ENCODE measurements at regions not wholly inside any gene's neighbourhood (a gene's known extent, or its start where the extent isn't known, plus 50 kb on each side); places are given as distances from the start of the nearest gene placed in this dataset.

GRCh38 chr21:20249401-20249800, 748.8 kb upstream of the NCAM2 start:
- H3K36me3 Mint-ChIP-seq = no peaks in the 10 kb centered on the region
- H3K4me3 Mint-ChIP-seq = no peak overlapping the region
- TF ChIP-seq, protein P1, sequence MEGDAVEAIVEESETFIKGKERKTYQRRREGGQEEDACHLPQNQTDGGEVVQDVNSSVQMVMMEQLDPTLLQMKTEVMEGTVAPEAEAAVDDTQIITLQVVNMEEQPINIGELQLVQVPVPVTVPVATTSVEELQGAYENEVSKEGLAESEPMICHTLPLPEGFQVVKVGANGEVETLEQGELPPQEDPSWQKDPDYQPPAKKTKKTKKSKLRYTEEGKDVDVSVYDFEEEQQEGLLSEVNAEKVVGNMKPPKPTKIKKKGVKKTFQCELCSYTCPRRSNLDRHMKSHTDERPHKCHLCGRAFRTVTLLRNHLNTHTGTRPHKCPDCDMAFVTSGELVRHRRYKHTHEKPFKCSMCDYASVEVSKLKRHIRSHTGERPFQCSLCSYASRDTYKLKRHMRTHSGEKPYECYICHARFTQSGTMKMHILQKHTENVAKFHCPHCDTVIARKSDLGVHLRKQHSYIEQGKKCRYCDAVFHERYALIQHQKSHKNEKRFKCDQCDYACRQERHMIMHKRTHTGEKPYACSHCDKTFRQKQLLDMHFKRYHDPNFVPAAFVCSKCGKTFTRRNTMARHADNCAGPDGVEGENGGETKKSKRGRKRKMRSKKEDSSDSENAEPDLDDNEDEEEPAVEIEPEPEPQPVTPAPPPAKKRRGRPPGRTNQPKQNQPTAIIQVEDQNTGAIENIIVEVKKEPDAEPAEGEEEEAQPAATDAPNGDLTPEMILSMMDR (IDR thresholded peaks at IDR 0.05; ENCODE audit: unreplicated experiment) = no peak
- DNase-seq (ENCODE audit: low spot score in 2 of 2, unreplicated experiment in 2 of 2) = no peak
- no peaks in the 10 kb centered on the region for H3K27me3 Mint-ChIP-seq (ENCODE audit: low read depth)
- H3K4me1 Mint-ChIP-seq = no peaks in the 10 kb centered on the region
- H3K9me3 Mint-ChIP-seq = peaks cover under 1% of the 10 kb centered on the region
- no peak overlapping the region for H3K27ac Mint-ChIP-seq

DNA sequence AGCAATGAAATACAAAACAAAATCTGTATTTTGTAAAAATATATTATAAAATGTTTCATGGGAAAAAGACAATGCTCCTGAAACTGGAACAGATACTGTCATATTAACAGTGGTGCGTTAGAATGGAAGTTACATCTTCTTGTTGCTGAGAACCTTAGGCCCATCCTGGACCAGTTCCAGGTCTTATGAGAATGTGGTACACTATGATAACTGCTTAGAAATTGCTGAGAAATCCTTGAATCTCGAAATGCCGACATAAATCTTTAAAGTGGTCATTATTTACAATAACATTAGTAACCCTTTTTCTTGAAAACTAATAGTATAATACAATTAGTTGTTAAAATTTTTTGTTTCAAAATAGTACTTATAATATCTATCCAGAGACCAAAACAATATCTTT, 747.9 kb upstream of the NCAM2 start:
- TF ChIP-seq, protein P1 (IDR thresholded peaks at IDR 0.05; ENCODE audit: unreplicated experiment) = no peak
- no peaks in the 10 kb centered on the region for H3K27me3 Mint-ChIP-seq (ENCODE audit: low read depth)
- H3K27ac Mint-ChIP-seq = no peak overlapping the region
- H3K9me3 Mint-ChIP-seq = no peaks in the 10 kb centered on the region
- H3K4me3 Mint-ChIP-seq = no peak overlapping the region
- peaks cover 3% of the 10 kb centered on the region for H3K4me1 Mint-ChIP-seq
- no peak for DNase-seq (ENCODE audit: low spot score in 2 of 2, unreplicated experiment in 2 of 2)
- no peaks in the 10 kb centered on the region for H3K36me3 Mint-ChIP-seq

GRCh38 chr21:20253261-20253660, 744.9 kb upstream of the NCAM2 start:
- Mint-ChIP-seq H3K27me3 (ENCODE audit: low read depth) (no peaks in the 10 kb centered on the region), H3K36me3 (no peaks in the 10 kb centered on the region), H3K9me3 (no peaks in the 10 kb centered on the region), H3K27ac (no peak overlapping the region), H3K4me3 (no peak overlapping the region), H3K4me1 (peaks cover 3% of the 10 kb centered on the region)
- no peak for DNase-seq (ENCODE audit: low spot score in 2 of 2, unreplicated experiment in 2 of 2)
- TF ChIP-seq, protein P1 (IDR thresholded peaks at IDR 0.05; ENCODE audit: unreplicated experiment) = no peak

GRCh38 chr21:20254964-20255363, 743.2 kb upstream of the NCAM2 start:
- peaks cover under 1% of the 10 kb centered on the region for H3K36me3 Mint-ChIP-seq
- DNase-seq (ENCODE audit: low spot score in 2 of 2, unreplicated experiment in 2 of 2) = no peak

GRCh38 chr21:20257052-20257740, 741.0 kb upstream of the NCAM2 start:
- Mint-ChIP-seq H3K9me3 (peaks cover 11% of the 10 kb centered on the region), H3K27me3 (ENCODE audit: low read depth) (no peaks in the 10 kb centered on the region), H3K4me3 (no peak overlapping the region), H3K4me1 (peaks cover 11% of the 10 kb centered on the region), H3K27ac (no peak overlapping the region), H3K36me3 (peaks cover 3% of the 10 kb centered on the region)
- no peak for DNase-seq (ENCODE audit: low spot score in 2 of 2, unreplicated experiment in 2 of 2)
- TF ChIP-seq, protein P1 (IDR thresholded peaks at IDR 0.05; ENCODE audit: unreplicated experiment) = no peak

More at GRCh38 chr21:20254964-20255363, 743.2 kb upstream of the NCAM2 start:
- H3K4me1 Mint-ChIP-seq = peaks cover 11% of the 10 kb centered on the region
- no peaks in the 10 kb centered on the region for H3K27me3 Mint-ChIP-seq (ENCODE audit: low read depth)
- peaks cover 7% of the 10 kb centered on the region for H3K9me3 Mint-ChIP-seq
- no peak overlapping the region for H3K27ac Mint-ChIP-seq
- TF ChIP-seq, protein P1 (IDR thresholded peaks at IDR 0.05; ENCODE audit: unreplicated experiment) = no peak
- no peak overlapping the region for H3K4me3 Mint-ChIP-seq

Data from mesothelial cell of epicardium (in vitro differentiated cells).